Activated CD8-positive, alpha-beta memory T cell treated with anti-CD3 and anti-CD28 coated beads for 36 hours (primary cell): ENCODE measurements at regions not wholly inside any gene's neighbourhood (a gene's known extent, or its start where the extent isn't known, plus 50 kb on each side); places are given as distances from the start of the nearest gene placed in this dataset.

Source experiments
- CTCF ChIA-PET: fragments of 350-600 bp; sonication (Branson Sonifier 250); formaldehyde crosslinking; loops from one replicate; lab custom pipeline; 2021; ENCODE audit warnings: antibody characterized with exemption; lab: Charles Lee
- POLR2A ChIA-PET: fragments of 350-600 bp; sonication (Branson Sonifier 250); formaldehyde crosslinking; loops from one replicate; lab custom pipeline; 2021; ENCODE audit warnings: antibody characterized with exemption; lab: Charles Lee

DNA sequence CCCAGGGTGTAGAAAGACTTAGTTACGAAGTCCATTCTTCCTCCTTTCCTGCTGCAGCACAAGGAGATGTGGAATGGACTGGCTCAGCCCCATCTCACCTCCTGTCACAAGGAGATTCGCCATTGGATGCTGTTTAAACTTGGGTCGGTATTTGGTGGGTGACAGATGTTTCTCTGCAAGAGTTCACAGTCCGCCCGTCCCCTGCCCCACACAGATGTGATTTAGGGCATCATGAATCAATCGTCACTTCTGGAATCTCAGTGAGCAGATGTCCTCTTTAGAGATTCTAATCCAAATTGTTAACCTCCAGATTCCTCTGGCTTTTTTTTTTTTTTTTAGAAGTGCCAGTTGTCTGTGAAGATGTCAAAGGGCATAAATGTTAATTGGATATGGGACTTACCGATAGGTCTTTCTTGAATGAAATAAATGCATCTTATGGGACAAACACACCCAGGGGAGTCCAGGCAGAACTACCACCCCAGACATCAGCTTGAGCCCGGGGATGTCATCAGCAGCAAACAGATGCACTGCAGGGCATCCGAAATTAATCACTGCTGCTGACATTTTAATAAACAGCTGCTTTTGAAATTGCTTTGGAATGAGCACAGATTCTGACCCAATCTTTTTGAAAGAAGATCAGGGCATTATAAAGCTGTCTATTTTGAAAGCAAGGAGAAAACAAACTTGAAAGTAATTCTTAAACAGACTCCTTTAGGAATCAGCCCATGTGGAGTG lies 117.6 kb upstream of the CDH4 start:
- POLR2A ChIA-PET, result no interaction called here
- CTCF ChIA-PET, result no interaction called here

GRCh38 chr20:61135266-61135665 lies 116.8 kb upstream of the CDH4 start:
- CTCF ChIA-PET, result no interaction called here
- POLR2A ChIA-PET, result no interaction called here

DNA sequence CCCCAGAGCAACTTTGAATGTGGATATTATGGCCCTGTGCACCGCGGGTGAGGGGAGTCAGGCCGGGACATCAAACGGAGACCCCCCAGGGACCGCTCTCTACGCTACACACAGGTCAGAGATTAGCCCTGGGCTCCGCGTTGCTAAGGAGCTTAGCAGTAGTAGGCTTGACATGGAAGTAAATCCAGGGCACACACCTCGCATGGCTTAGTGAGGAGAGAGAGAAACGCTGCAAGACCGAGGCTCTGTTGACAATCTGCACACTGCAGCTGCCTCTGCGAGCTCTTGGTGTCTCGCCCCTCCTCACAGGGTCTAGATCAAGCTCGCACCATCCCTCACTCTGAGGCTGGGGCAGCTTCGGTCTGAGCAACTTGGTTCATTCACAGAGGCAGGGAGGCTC lies 116.1 kb upstream of the CDH4 start:
- POLR2A ChIA-PET, result no interaction called here
- CTCF ChIA-PET, result no interaction called here

DNA sequence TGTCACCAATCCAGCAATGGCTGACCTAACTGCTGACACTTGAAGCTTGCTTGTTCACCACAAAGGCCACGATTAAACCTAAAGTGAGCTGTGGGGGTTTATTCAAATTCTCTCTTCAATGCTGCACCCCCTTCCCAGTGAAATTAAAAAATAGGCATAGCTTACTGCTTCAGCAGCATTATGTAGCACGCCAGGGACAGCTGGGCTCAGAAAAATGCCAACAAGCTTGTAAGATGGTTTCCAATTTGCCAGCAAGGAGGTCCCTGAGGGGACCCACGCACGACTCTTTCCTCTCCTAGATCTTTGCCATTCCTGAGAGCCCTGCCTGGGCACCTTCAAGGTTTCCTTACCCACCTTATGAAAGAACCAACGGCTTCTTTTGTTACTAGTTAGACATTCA lies 113.5 kb upstream of the CDH4 start:
- ChIA-PET POLR2A (no interaction called here), CTCF (no interaction called here)

DNA sequence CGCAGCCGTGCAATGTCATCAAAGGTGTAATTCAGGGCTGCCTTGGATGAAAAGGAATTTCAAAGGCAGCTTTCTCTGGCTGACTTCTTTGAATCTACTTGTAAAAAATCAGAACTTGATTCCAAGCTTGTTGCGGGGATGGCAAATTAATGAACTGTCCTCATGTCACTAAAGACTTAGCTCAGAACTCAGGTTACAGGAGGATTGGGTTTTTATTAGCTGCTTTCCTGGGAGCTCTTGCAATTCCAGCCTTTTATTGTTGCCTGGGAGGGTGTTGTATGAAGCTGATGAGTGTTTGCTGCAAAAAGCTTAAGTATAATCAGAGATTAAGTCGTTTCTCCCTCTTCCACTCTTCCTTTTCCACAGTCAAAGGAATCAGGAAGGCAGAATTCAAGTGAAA lies 113.0 kb upstream of the CDH4 start:
- POLR2A ChIA-PET, result no interaction called here
- CTCF ChIA-PET, result no interaction called here

DNA sequence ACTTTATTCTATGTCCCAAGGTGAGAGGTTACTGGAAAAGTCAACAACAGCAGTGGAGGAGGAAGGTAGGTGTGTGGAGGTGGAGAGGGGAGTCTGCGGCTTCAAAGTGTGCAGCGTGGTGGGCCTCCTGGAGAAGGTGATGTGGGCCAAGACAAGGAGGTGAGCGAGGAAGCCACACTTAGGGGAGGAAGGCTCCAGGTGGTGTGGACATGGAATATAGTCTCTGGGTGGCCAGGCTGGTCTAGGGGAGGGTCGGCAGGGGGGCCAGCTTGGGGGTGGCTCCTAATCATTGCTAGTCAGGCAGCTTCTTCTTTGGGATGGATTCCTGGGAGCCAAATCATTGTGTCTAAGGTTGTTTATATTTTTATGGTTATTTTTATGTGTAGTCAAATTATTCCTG lies 111.5 kb upstream of the CDH4 start:
- POLR2A ChIA-PET, result no interaction called here
- CTCF ChIA-PET, result no interaction called here

- CTCF ChIA-PET, result no interaction called here
- POLR2A ChIA-PET, result no interaction called here
Measured at GRCh38 chr20:61146023-61146422, 106.0 kb upstream of the CDH4 start.

DNA sequence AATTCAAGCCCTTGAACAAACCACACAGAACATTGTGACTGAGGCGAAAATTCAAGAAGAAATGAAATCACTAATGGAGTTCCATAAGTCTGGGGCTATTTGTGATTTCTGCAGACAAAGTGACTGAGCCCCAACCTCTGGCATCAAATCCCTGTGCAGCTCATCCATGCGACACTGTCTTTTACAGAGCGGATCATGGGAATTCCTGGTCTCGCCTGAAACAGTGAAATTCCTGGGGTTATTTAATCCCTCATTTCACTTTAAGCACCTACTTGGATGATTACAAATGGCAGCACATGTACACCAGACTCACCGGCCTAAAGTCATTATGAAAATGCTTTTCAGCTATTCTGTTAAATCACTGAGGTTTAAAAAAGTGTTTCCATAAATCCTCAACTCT lies 102.4 kb upstream of the CDH4 start:
- POLR2A ChIA-PET, result no interaction called here
- CTCF ChIA-PET, result no interaction called here

DNA sequence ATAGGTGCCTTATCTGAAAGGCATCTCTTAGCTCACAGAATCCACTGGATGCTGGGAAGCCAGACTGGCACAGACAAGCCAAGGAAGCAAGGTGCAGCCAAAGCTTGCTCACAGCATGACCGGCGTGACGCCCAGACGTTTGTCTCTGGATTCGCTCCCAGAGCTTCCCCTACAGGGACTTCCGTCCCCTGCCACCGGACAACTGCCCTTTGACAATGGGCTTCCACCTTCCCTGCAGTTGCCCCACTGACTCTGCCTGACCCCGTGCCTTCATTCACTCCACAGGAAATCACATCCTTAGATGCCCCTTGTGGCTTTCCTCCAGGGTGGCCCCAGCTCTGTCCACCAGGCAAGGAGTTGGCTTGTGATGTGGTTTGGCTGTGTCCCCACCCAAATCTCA lies 94.8 kb upstream of the CDH4 start:
- ChIA-PET CTCF (no interaction called here), POLR2A (no interaction called here)

DNA sequence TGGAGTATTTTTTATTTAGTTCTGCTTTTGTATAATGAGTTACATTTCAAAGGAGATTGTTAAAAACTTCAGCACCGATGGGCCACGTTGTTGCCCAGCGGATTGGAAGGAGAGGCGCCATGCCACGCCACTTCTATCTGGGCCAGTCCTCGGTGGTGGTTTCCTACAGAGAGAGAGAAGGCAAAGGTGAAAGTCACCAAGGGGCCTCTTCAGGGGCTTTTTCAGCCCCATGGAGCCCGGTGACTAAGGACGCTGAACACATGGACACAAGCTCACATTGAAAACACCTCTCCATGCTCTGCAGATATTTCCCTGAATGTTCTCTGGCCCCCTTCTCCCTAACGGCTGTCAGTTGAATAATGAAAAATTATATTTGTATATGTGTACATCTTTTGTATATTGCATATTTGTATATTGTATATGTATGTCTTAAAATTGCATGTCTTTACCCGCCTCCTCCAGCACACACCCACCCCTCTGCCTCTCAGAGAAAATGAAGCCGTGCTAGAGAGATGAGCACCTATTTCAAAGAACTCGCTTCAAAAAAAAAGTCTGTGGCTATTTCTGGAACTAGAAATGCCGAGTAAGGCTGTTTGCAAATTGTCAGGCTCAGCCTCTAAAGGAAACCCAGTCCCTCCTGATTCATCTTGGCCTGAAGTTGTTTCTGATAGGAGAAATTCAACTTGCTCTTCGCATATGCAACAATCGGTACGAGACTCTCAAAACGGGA lies 91.9 kb upstream of the CDH4 start:
- ChIA-PET POLR2A (no interaction called here), CTCF (no interaction called here)

GRCh38 chr20:61161726-61162390 lies 90.2 kb upstream of the CDH4 start:
- CTCF ChIA-PET, result interaction anchor here (0.7 kb wide), 1 partner anchor 861 kb away, joined by 4 read pairs; no protein-coding TSS in a partner anchor
- POLR2A ChIA-PET, result no interaction called here

- ChIA-PET CTCF (interaction anchor here (0.7 kb wide), 1 partner anchor 862 kb away, joined by 4 read pairs; no protein-coding TSS in a partner anchor), POLR2A (no interaction called here)
Measured at GRCh38 chr20:61162451-61162850, 89.6 kb upstream of the CDH4 start.

- ChIA-PET CTCF (no interaction called here), POLR2A (no interaction called here)
Measured at GRCh38 chr20:61163031-61163430, 89.0 kb upstream of the CDH4 start.

DNA sequence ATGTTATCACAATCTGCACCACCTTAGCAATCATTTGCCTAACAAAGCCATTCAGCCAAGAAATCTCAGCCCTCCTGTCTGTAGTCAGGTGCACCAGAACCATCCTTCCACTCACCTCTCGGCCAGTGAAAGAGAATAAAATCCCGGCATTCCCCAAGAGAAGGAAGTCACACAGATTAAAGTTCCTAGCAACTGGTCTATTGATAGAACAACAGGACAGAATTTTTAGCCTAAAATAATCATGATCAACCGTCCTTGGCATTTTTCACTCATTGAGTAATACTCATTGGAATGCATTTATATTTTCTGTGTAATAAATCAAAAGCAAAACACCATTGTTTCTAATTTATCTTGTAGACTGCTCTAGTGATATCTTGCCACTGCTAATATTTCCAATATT lies 85.7 kb upstream of the CDH4 start:
- ChIA-PET CTCF (no interaction called here), POLR2A (no interaction called here)

GRCh38 chr20:61168605-61169004 lies 83.5 kb upstream of the CDH4 start:
- ChIA-PET CTCF (no interaction called here), POLR2A (no interaction called here)

GRCh38 chr20:61169874-61170273 lies 82.2 kb upstream of the CDH4 start:
- ChIA-PET POLR2A (no interaction called here), CTCF (no interaction called here)

DNA sequence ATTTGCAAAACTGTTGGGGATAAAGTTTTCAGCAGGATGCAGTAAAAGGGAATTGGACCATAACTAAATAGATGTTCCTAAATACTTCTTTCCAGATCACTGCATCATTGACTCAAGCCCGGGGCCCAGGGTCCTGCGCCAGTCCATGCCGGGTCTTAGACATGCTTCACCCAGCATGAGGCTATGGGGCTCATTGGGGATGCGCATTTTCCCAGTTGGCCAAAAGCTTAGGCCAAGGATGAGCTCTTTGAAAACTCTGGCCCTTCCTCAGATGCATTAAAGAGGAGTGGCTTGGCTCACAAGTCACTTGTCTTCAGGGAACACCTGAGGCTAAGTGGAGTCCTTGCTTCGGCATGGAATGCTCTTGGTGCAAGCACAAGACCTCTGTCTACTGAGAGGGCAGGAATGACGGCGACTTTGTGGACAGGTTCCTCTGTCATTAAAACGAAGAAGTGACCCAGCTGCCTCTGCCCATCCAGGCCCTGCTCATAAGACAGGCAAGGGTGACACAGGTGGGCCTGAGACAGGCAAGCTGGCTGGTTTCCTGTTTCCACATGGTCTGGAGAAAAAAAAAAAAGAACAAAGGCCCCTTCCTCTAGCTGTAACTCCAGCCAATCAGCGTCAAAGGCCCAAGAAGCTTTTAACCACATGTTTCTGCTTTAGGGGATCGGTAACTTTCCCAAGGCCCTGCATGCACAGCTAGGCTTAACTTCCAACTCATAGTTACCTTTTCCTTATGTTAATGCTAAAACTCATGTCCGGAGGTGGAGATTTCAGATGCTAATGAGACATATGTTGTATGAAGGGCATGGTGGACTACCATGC lies 81.4 kb upstream of the CDH4 start:
- ChIA-PET CTCF (no interaction called here), POLR2A (no interaction called here)

- CTCF ChIA-PET, result no interaction called here
- POLR2A ChIA-PET, result no interaction called here
Measured at GRCh38 chr20:61173267-61173666, 78.8 kb upstream of the CDH4 start.

DNA sequence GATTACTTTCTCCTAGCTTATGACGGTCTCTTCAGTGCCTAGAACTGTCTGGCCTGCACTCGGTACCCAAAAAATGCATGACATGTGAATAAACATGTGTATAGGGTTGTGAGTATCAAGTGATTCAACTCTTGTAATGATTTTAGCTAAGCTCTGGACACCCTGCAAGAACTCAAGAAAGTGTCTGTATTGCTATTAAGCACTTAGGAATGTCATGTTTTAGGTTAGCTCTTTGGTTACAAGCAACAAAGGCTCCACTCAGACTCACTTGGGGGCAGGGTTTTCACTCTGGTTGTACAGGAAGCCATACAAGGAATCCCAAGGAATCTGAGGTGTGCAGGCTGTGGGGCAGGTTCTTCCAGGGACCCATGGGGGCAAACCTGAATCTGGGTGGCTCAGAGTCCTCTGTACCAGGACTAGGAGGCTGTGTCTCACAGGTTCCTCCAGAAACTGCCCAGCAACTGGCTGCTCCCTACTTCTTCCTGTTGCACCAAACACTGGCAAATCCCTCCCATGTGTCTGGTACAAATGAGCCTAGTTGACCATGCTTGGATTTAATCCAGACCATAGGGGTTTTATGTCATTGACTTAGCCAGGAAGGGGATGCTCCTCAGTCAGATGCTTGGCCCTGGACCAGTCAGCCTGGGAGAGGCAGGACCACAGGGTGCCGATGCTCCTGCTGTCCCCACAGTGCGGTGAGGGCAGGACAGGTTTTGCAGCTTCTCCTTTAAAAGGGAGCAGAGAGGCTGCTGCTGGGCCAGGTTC lies 77.9 kb upstream of the CDH4 start:
- ChIA-PET POLR2A (no interaction called here), CTCF (no interaction called here)
